DND-41 (cell line): ENCODE measurements at regions not wholly inside any gene's neighbourhood (a gene's known extent, or its start where the extent isn't known, plus 50 kb on each side); places are given as distances from the start of the nearest gene placed in this dataset.

Experiments used
- ATAC-seq: fragments of 200-7000 bp; cut with Tn5 transposase; 3 replicates; pipeline ENCODE4 v1.9.1; 2021; ENCODE audit warnings: low read depth; ENCODE audit not compliant: insufficient read depth
- DNase-seq: peaks from one replicate; pipeline ENCODE4 v3.0.0-alpha.2; 2020
- H2AFZ ChIP-seq: 2 replicates; pipeline ENCODE4 v1.6.0; 2012; ENCODE audit warnings: low read depth, low read length
- H3K27ac ChIP-seq: 2 replicates; pipeline ENCODE4 v1.5.1; 2012; ENCODE audit warnings: low read length, inconsistent platforms
- H3K27me3 ChIP-seq: fragments of 200-600 bp; sonication (generic); 2 replicates; pipeline ENCODE4 v1.6.0; 2012; ENCODE audit warnings: low read length, mild to moderate bottlenecking, inconsistent platforms; ENCODE audit not compliant: insufficient read depth, poor library complexity
- H3K36me3 ChIP-seq: 2 replicates; pipeline ENCODE4 v1.5.1; 2012; ENCODE audit warnings: low read length, inconsistent platforms; ENCODE audit not compliant: insufficient read depth
- H3K4me1 ChIP-seq: 2 replicates; pipeline ENCODE4 v1.5.1; 2012; ENCODE audit warnings: mild to moderate bottlenecking, low read length; ENCODE audit not compliant: insufficient read depth
- H3K4me2 ChIP-seq: 2 replicates; pipeline ENCODE4 v1.6.0; 2012; ENCODE audit warnings: mild to moderate bottlenecking, moderate library complexity, low read length, inconsistent platforms; ENCODE audit not compliant: insufficient read depth
- H3K4me3 ChIP-seq, 2 experiments: fragments of 200-600 bp in 1 of 2; shearing (Covaris generic) in 1 of 2; 2 replicates each; pipeline ENCODE4 v1.5.1; 2012 to 2016; ENCODE audit warnings: inconsistent platforms in 2 of 2, low read length in 2 of 2, mild to moderate bottlenecking in 2 of 2, low read depth in 1 of 2, moderate library complexity in 1 of 2
- H3K79me2 ChIP-seq: 2 replicates; pipeline ENCODE4 v1.6.0; 2012; ENCODE audit warnings: low read length, inconsistent platforms; ENCODE audit not compliant: insufficient read depth
- H3K9ac ChIP-seq: 2 replicates; pipeline ENCODE4 v1.6.0; 2012; ENCODE audit warnings: low read depth, mild to moderate bottlenecking, inconsistent platforms, low read length, moderate library complexity
- H3K9me3 ChIP-seq: 2 replicates; pipeline ENCODE4 v1.5.1; 2012; ENCODE audit warnings: low read length, moderate library complexity, mild to moderate bottlenecking, inconsistent platforms; ENCODE audit not compliant: insufficient read depth, severe bottlenecking
- H4K20me1 ChIP-seq: 2 replicates; pipeline ENCODE4 v1.6.0; 2012; ENCODE audit warnings: low read length; ENCODE audit not compliant: insufficient read depth
- EZH2 ChIP-seq: IDR thresholded peaks from 3 replicates; pipeline ENCODE4 v1.6.1; 2012; ENCODE audit warnings: borderline replicate concordance, low read depth, mild to moderate bottlenecking, moderate library complexity, low read length, inconsistent platforms; ENCODE audit not compliant: severe bottlenecking
- TF ChIP-seq, protein P1 (sequence below): IDR thresholded peaks from 2 replicates; pipeline ENCODE4 v1.5.1; 2012; ENCODE audit warnings: borderline replicate concordance, low read length, moderate library complexity, mild to moderate bottlenecking; ENCODE audit not compliant: poor library complexity, severe bottlenecking; ENCODE audit errors: extremely low read depth

DNA sequence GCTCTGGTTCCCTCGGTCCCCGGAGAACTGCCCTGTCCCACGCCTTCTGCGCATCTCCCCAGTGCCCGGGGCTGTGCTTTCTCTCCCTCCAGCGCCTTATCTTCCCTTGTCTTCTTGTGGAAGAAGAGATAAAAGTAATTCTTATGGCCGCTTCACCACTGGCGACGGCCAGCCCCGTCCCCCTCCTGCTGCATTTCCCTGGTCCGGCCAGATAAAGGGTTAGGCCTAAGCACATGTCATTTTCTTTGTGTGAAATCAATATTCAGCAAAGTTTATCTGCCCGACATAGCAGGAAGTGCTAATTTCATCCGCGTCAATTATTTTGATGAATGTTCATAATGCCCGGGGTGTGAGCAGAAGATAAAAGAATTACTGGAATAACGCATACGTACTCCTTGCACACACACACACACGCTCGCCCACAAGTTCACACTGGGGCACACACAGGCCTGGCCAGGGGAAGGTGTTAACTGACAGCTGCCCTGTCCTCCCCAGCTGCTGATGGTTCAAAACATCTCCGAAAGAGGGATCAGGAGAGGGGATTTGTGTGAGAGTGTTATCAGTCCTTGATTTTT lies 177.7 kb upstream of the LHX5 start:
- H3K4me3 ChIP-seq, result no peak overlapping the region
- H3K4me1 ChIP-seq, result no peaks in the 10 kb centered on the region
- no peaks in the 10 kb centered on the region for H3K9me3 ChIP-seq
- H3K27me3 ChIP-seq, result peaks cover 5% of the 10 kb centered on the region
- H3K79me2 ChIP-seq, result no peaks in the 10 kb centered on the region
- TF ChIP-seq, protein P1, sequence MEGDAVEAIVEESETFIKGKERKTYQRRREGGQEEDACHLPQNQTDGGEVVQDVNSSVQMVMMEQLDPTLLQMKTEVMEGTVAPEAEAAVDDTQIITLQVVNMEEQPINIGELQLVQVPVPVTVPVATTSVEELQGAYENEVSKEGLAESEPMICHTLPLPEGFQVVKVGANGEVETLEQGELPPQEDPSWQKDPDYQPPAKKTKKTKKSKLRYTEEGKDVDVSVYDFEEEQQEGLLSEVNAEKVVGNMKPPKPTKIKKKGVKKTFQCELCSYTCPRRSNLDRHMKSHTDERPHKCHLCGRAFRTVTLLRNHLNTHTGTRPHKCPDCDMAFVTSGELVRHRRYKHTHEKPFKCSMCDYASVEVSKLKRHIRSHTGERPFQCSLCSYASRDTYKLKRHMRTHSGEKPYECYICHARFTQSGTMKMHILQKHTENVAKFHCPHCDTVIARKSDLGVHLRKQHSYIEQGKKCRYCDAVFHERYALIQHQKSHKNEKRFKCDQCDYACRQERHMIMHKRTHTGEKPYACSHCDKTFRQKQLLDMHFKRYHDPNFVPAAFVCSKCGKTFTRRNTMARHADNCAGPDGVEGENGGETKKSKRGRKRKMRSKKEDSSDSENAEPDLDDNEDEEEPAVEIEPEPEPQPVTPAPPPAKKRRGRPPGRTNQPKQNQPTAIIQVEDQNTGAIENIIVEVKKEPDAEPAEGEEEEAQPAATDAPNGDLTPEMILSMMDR, result no peak
- no peak for TF ChIP-seq EZH2
- H3K4me2 ChIP-seq, result no peak overlapping the region
- no peak overlapping the region for H3K27ac ChIP-seq
- H3K36me3 ChIP-seq, result no peaks in the 10 kb centered on the region
- DNase-seq, result no peak
- no peak overlapping the region for H2AFZ ChIP-seq
- no peak for ATAC-seq
- H4K20me1 ChIP-seq, result no peaks in the 10 kb centered on the region
- H3K9ac ChIP-seq, result no peak overlapping the region

DNA sequence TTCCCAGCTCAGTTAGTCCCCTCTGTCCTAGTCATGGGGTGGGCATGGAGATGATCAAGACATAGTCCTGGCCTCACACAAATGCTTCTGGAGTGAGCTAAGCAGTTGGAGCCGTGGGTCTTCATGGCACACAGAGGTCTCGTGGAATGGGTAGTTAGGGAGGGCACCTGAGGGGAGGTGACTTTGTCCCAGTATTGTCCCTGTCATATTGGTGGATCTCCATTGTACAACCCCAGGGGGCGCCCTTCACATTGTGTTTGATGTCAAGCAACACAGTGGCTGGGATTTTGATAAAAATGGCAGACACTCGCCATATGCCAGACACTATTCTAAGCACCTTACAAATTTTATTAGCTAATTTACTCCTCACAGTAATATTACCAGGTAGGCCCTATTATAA lies 175.4 kb upstream of the LHX5 start:
- no peak for ATAC-seq
- H2AFZ ChIP-seq, result no peak overlapping the region

DNA sequence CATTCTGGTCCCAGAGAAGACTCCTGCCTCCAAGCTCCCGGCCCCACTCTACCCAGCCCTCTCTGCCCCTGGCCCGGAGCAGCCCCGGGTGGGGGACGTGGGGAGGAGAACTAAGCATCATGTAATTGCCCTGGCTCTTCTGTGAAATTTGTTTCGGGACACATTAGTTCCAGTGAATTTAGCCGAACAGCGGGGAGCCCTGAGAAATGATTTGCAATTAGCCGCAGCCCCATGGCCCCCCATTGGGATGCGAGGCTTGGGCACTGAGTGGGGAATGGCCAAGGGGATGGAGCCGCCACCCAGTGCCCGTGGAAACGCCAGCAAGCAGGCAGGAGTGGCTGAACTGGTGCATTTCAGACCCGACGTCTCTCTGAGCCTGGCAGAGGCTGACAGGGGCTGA lies 173.9 kb upstream of the LHX5 start:
- TF ChIP-seq, protein P1, result no peak
- TF ChIP-seq EZH2, result no peak
- H2AFZ ChIP-seq, result no peak overlapping the region
- DNase-seq (no peak), ATAC-seq (no peak)
- no peak overlapping the region for H3K9ac ChIP-seq
- peaks cover 7% of the 10 kb centered on the region for H3K27me3 ChIP-seq
- no peaks in the 10 kb centered on the region for H3K4me1 ChIP-seq
- no peaks in the 10 kb centered on the region for H3K9me3 ChIP-seq
- no peaks in the 10 kb centered on the region for H4K20me1 ChIP-seq
- no peaks in the 10 kb centered on the region for H3K79me2 ChIP-seq
- H3K36me3 ChIP-seq, result no peaks in the 10 kb centered on the region
- H3K27ac ChIP-seq, result no peak overlapping the region
- no peak overlapping the region for H3K4me2 ChIP-seq
- no peak overlapping the region for H3K4me3 ChIP-seq

More for the DNA sequence above, 175.4 kb upstream of the LHX5 start:
- H3K27me3 ChIP-seq, result peaks cover 7% of the 10 kb centered on the region
- H3K4me3 ChIP-seq, result no peak overlapping the region
- no peaks in the 10 kb centered on the region for H4K20me1 ChIP-seq
- no peaks in the 10 kb centered on the region for H3K4me1 ChIP-seq
- TF ChIP-seq EZH2, result no peak
- TF ChIP-seq, protein P1, result peak; percentile 44
- H3K9me3 ChIP-seq, result no peaks in the 10 kb centered on the region
- no peaks in the 10 kb centered on the region for H3K79me2 ChIP-seq
- no peak overlapping the region for H3K27ac ChIP-seq
- peak; percentile 13 for DNase-seq
- no peaks in the 10 kb centered on the region for H3K36me3 ChIP-seq
- H3K9ac ChIP-seq, result no peak overlapping the region
- no peak overlapping the region for H3K4me2 ChIP-seq
